HG03066 (cell line): ENCODE measurements at regions not wholly inside any gene's neighbourhood (a gene's known extent, or its start where the extent isn't known, plus 50 kb on each side); places are given as distances from the start of the nearest gene placed in this dataset.

Experiments used
- ATAC-seq: cut with Tn5 transposase; IDR thresholded peaks from one replicate; pipeline ENCODE4 v1.9.1; 2021; ENCODE audit warnings: low read depth; ENCODE audit not compliant: unreplicated experiment

DNA sequence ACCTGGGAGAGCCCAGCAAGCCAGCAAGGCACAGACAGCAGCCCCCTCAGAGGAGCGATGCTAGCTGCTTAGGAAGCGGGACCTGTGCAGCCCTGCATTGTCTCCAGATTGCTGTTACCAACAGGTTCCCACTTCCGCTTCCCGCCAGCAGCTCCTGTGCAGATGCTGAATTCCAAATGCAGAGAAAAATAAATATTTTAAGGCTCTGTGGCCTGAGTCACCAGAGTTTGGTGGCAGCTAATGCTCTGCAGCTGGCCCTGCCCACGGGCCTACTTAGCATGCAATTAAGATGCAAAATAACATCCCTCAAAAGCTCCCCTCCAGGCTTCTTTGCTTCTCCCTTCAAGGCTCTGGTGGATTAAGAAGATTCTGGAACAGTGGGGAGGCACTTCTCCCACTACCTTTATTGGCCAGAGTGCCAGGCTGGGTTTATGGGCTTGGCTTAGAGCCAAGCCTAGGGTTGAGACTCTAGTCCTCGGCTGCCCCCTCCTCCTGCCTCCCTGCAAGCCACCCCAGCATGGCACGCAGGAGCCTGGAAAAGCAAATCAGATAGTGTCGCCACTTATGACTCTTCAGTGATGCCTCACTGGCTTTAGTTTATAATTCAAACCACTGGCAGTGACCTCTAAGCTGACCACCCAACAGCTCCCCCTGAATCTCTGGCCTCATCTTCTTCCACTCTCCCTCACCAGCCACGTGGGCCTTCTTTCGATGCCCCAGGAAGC lies 207.1 kb upstream of the ZC3H12A start:
- ATAC-seq = no peak

DNA sequence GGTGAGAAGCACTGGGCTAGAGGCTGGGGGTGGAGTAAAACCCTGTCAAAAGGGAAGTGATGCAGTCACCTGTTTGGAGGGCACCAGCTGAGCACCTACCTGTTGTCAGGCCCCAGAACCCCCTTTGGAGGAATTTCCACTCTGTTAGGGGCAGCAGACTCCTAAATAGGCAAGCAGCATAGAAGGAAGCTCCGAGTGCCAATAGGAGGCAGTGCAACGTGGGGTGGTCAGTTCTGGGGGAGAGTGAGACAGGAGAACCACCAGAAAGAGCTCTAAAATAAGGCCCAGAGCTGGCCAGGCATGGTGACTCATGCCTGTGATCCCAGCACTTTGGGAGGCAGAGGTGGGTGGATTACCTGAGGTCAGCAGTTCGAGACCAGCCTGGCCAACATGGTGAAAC lies 203.7 kb upstream of the ZC3H12A start:
- no peak for ATAC-seq

DNA sequence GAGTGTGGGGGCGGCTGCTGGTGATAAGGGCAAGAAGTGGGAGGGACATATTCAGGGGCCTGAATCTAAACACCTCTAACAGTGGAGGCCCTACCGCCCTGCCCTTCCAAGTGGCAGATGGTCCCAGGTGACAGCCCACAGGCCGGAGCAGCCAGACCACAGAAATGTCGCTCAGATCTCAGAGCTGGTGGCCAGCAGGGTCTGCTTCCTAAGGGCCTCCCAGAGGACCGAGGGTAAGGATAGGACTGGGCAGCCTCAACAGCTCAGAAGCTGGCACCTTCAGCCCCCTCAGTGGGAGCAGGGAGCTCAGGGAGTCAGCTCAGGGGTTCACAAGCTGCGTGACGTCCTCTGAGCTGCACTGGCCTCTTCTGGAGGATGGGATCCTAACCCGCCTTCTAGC lies 201.8 kb upstream of the ZC3H12A start:
- no peak for ATAC-seq

DNA sequence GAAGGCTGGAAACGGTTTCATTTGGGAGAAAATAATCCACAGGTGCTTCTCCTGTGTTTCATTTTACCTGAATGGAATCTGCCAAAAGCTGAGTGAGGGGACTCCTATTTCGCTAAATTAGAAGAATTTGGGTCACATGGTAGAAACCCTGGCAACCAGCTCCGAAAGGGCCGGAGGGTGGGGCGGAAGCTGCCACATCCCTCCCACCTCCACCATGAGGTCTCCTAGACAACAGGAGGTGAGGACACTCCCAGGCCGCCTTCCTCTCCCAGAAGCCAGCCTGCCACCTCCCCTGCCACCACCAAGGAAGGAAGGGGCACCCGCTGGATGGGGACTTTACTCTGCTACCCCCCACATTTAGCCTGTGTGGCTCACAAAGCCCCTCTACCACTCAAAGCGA lies 199.9 kb upstream of the ZC3H12A start:
- ATAC-seq = no peak

DNA sequence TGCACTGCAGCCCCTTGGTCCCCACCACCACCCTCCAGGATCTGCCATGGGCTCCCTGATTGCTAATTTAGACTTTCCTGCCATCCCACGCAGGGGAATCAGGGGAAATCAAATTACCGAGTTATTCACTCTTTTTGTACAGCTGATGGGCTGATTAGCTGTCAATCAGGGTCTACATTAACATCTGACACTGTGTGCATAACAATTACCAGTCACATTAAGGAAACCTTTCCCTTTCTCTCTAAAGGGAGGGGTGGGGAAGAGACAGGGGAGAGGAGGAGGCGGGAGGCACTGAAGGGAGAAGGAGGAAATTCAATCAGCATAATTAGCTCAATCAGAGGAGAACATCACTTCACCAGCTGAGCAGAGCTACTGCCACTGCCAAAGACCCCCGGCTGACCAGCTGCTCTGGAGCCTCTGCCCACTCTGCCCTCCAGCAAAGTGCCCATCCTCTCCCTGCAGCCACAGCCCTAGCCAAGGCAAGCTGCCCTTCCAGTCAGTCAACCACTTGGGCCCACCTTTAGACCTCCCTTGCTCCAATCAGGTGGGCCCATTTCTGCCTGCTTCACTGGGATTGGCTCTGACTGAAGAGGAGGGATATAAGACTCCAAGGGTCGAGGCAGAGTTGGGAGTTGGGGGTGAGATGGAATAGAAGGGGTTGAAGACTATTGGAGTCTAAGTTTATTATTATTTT lies 199.3 kb upstream of the ZC3H12A start:
- ATAC-seq = no peak

DNA sequence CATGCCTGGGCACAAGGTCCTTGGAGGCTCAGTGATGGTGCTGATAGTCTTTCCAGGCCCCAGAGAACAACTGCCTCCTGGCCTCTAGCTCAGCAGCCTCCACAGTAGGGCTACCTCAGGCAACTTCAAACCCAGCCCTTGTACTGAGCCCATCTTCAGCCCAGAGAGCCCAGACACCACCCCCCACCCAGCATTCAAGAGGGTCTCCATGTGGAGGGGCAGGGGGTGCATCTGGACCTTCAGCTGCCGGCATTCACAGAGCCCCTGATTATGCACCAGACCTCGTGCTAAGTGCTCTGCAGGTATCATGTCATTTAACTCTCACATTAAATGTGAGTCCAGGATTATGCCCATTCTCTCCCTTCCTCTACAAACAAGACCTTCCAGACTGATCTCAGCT lies 197.0 kb upstream of the ZC3H12A start:
- ATAC-seq = no peak

DNA sequence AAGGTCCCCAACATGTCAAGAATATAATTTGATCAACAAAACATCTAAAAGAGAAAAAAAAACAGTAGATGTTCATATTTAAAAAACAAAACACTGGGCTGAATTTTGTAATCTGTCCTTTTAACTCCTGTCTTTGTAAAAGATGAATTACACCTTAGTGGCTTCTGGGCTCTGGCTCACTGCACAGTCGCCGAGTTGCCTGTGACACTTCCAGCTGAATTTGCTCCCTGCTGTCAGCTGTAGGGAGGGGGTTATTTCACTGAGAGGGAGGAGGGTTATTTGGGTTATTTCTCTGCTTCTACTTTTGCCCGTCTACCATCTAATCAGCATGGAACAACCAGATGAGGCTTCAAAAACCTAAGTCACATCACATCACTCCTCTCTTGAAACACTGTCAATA lies 193.0 kb upstream of the ZC3H12A start:
- no peak for ATAC-seq

DNA sequence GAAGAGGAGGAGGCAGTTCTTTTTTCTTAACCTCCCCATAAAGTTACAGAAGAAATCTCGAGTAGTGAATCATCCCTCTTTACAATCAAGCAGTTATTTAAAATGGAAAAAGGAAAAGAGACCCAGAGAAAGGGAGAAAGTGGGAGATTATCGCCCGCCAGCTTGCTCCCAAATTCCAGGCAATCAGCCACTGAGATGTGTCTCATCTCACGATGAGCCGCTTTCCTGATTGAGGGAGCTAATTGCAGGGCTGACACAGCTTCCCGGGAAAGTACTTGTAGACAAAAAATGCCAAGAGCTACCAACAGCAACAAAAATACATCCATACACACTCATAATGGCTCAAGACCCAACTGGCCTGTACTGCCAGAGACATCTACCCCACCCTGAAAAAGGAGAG lies 191.6 kb upstream of the ZC3H12A start:
- ATAC-seq = no peak

DNA sequence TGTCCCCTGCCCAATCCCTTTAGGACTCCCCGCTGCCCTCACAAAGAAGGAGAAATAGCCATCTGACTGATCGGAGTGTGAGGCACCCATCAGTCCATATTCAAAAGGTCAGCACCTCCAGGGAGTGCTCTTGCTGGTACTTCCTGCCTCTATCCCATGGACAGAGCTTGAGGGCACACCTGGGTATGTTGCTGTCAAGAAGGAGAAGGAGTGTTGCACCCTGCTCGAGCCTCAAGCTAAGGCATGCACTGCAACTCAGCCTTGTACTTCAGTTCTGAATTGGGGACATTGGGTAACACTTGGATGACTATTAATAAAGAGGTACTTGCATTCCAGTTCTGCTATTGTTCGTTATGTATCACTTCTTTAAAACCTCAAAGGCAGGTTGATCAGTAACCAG lies 190.3 kb upstream of the ZC3H12A start:
- no peak for ATAC-seq

DNA sequence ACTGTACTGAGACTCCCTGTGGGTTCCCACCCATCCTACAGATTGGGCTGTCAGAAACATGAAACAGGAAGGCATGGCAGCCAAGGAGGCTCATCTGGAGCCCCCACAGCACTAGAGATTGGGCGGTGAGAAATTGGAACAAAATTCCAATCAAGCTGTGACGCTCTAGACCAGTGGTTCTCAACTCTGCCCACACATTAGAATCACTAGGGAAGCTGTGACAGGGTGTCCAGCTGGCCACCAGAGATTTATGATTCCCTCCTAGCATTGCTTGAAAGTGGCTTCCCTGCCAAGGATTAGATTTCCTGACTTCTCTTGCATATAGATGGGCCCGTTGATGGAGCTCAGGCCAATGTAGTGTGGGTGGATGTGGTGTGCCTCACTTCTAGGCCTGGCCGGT lies 187.5 kb upstream of the ZC3H12A start:
- ATAC-seq = no peak

DNA sequence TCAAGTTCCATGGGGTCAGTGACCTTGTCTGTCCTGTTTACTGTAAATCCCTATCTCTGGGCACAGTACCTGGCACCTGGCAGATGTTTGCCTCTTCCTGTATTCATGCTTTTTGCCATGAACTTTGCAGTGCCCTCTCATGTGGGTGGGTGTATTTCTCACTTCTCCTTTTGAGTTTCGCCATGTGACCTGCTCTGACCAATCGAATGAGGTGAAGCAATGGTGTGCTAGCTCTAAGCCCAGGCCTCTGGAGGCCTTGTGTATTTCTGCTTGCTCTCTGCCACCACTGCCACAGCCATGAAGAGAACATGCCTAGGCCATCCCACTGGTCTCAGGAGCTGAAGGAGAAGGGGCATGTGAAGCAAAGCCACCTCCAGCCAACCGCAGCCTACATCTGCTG lies 185.5 kb upstream of the ZC3H12A start:
- peak; percentile 96 for ATAC-seq

DNA sequence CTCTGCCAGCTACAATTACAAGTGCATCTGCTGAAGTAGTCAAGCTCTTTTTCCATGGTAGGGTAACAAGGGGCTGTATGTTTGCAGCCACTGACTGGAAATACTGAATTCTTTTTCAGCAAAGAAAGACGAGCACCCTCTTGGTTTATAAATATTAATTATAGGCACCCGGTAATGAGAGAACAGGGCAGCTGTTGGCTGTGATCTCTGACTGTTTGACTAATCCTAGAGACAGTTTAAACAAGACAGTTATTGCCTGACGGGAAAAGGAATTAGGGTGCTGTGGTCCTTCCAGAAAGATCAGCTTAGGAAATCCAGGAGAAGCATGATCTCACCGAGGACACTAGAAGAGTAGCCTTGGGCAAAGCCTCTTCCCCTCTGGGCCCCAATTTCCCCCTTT lies 183.7 kb upstream of the ZC3H12A start:
- no peak for ATAC-seq

DNA sequence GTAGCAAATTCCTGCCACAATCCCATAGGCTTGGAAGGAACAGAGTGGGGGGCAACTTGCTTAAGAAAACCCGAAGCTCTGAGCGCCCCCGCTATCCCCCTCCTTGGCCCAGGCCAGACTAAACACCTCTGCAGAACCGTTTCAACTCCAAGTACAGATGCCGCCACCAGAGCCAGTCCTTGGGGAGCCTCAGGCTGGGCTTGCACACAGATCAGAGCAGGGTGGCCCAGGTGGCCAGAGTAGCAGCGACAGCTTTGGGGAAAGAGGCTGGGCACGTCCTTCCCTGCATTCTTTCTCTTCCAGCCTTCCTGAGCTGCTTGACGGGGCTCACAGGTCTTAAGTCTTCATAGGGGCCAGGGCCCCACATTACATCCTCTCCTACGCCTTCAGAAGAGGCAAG lies 181.6 kb upstream of the ZC3H12A start:
- no peak for ATAC-seq

DNA sequence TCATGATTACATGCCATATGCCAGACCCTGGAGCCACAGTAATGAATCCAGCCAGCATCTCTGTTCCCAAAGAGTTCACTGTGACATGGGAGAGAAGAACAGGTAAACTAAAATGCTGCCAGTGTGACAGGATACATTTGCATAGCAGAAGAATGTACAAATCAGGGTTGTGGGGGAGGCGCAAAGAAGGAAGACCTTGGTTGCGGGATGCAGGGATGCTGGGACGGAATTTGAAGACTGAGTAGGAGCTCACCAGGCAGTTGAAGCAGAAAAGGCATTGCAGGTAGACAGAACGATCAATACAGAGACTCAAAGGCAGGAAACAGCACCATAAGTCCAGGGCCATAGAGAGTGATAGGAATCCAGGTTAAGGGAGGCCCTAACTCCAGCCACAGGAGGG lies 180.3 kb upstream of the ZC3H12A start:
- ATAC-seq = no peak

DNA sequence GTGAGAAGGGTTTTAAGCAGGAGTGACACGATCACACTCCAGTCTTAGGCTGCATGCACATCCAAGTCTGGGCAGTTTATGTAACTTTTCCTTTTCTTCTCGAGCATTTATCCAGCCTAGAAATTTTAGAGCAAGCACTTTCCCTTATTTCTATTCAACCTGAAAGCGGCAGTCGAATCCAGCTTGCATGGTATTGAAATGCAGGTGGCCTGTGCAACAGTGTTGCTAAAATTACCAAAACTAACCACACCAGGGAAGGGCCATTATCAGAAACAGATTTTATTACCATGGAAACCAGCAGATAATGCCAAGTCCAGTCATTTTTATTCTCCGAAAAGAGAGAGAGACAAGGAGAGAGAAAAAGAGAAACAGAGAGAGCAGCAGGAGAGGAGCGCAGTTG lies 179.9 kb upstream of the ZC3H12A start:
- no peak for ATAC-seq

DNA sequence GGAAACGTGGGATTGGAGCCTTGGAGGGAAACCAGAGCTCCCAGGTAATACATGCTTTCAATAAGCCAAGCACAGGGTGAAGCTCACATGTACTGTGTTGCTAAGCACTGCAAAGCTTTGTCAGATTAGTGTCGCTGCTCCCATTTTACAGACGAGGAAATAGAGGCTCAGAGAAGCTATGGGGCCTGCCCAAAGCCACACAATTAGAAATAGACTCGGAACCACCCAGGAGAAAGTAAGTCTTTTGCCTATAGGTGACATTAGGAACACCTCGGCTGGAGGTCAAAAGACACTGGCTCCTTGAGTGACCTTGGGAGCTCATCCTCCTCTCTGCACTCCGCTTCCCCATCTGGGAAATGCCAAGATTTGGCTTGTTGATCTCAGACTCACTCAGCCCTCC lies 175.6 kb upstream of the ZC3H12A start:
- no peak for ATAC-seq

DNA sequence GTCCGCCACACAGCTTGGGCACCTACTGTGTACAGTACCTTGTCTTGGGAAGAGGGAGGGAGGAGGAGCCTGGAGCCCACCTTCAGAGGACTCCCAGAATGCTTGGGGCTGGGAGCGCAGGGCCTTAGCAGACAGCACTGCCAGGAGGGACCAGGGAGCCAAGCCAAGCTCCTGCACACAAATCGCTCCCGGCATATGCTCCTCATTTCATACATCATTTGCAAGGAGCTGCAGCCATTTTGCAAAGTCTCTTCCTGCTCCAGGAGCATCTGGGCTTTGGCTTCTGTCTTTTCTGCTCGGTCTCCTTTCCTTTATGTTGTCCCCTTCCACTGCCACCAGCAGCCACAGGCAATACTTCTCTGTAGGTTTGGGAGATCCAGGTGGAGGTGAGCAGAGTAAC lies 175.2 kb upstream of the ZC3H12A start:
- no peak for ATAC-seq

DNA sequence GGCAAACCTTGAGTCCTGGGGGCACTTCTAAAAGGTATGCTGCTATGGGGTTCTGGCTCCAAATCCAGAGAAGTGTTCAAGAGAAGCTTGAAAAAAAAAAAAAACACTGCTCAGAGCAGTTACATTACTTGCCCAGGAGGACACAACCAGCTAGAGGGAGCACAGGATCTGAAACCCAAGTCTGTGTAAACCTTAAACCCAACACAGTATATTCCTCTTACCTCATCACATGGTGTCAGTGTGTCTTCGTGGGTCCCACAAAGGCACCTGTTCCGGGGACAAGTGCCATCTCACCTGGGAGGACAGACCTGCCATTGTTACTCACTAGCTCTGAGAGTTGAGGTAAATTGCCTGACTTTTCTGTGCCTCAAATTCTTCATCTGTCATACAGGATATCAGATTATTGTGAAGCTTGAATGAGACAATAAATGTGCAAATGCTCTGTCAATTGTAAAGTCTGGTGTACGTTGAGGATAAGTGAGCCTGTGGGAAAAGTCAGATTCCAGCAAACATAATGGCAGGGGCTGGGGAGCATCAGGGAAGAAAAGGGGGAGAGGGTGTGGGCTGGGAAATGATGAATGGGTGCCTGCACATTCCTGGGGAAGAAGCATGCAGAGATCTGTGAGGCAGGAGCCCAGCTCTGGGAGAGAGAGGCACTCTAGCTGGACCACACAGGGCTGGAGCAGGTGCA lies 170.4 kb upstream of the ZC3H12A start:
- ATAC-seq = no peak

DNA sequence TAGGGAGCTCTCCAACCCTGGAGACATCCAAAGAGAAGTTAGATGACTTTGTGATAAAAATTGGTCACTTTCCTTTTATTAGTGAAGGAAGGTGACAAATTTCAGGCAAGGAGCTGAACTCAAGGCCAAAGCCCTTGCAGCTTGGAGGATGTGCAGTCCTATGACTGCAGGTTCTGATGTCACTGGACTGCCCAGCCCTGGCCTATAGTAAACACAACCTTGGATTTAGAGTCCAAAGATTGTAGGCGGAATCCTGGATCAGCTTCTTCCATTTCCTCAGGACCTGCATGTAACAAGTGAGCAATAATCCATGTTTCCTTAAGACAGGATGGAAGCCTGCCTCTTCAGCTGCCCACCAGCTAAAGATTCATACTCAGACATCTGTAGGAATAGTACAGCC lies 169.3 kb upstream of the ZC3H12A start:
- ATAC-seq = no peak

DNA sequence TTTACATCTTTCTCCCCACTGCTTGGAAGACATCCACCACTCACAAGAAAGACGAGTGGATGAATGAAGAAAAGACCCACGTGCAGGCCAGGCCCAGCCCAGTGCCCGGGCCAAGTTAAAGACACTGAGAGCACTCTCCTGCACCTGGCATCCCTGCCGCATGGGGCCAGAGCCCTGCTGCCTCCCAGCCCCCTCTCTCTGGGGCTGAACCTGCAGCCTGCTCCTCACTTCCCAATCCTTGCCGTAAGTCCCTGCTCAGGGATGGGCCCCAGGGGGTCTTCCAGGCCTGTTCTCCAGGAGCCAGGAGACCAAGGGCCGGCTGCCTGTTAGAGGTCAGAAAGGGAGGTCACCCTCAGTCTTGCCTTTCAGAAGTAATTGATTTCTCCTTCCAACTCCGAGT lies 168.5 kb upstream of the ZC3H12A start:
- no peak for ATAC-seq

DNA sequence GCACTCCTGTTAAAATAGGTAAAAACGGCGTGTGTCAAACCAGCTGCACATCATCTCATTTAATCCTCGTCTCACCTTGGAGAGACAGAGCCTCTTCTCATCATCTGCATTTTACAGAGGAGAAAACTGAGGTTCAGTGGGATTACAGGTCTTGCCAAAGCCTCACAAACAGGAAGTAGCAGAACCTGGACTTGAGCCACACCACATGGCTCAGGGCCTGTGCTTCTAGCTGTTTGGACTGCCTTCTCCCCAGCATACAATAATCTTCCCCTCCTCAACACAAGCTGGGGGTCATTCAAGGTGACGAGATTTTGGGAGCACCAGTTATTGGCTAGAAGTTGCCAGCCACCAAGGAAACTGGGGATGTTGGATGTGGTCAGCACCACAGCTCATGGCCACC lies 167.9 kb upstream of the ZC3H12A start:
- ATAC-seq = no peak

DNA sequence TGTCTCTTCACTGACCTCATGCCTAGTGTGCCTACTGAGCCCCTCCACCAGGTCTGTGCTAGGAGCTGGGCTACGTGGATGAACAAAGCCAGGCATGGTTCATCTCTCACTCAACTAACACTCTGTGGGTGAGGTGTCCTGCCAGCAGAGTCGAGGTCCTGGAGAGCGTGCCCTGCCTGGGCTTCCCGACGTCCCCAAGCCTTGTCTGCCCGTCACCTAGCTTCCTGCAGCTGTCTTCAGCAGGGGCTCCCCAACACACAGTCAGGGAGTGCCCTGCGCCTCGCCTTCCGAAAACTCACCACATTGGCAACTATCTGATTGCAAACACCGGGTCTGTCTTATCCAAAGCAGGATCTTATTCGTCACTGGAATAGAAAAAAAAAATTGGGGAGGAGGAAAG lies 167.5 kb upstream of the ZC3H12A start:
- ATAC-seq = no peak
